Coronary artery (tissue), 2 donors: ENCODE measurements at regions not wholly inside any gene's neighbourhood (a gene's known extent, or its start where the extent isn't known, plus 50 kb on each side); places are given as distances from the start of the nearest gene placed in this dataset.

Experiments
- DNase-seq: peaks from one replicate; pipeline ENCODE4 v3.0.0-alpha.2; 2017; ENCODE audit warnings: low spot score
- H3K27ac ChIP-seq, 2 donors: fragments of 200-600 bp; sonication (generic); one replicate each; pipeline ENCODE4 v1.5.1; 2016 to 2019
- H3K4me3 ChIP-seq: fragments of 200-600 bp; sonication (generic); 2 replicates; pipeline ENCODE4 v1.5.1; 2016; ENCODE audit warnings: mild to moderate bottlenecking, moderate library complexity
- CTCF ChIP-seq: fragments of 200-600 bp; sonication (generic); IDR thresholded peaks from one replicate; pipeline ENCODE4 v1.5.1; 2019; ENCODE audit warnings: antibody characterized with exemption

GRCh38 chr3:99373088-99373845 is 265.1 kb upstream of the COL8A1 start:
- Histone ChIP-seq H3K27ac (no peak overlapping the region), H3K4me3 (no peak overlapping the region)
- no peak for TF ChIP-seq CTCF
- DNase-seq, result no peak

- Histone ChIP-seq H3K4me3 (no peak overlapping the region), H3K27ac (no peak overlapping the region)
- TF ChIP-seq CTCF, result no peak
- DNase-seq, result no peak
Measured at GRCh38 chr3:99366663-99367429, 271.5 kb upstream of the COL8A1 start.

- no peak for TF ChIP-seq CTCF
- DNase-seq, result no peak
- Histone ChIP-seq H3K4me3 (no peak overlapping the region), H3K27ac (no peak overlapping the region)
Measured at GRCh38 chr3:99365979-99366378, 272.4 kb upstream of the COL8A1 start.

GRCh38 chr3:99365396-99365795 is 273.0 kb upstream of the COL8A1 start:
- DNase-seq, result no peak
- H3K27ac ChIP-seq, result no peak overlapping the region
- H3K4me3 ChIP-seq, result no peak overlapping the region
- no peak for TF ChIP-seq CTCF

GRCh38 chr3:99357131-99357530 is 281.3 kb upstream of the COL8A1 start:
- no peak for TF ChIP-seq CTCF
- DNase-seq, result no peak
- Histone ChIP-seq H3K4me3 (no peak overlapping the region), H3K27ac (no peak overlapping the region)

GRCh38 chr3:99356696-99357095 is 281.7 kb upstream of the COL8A1 start:
- Histone ChIP-seq H3K4me3 (no peak overlapping the region), H3K27ac (no peak overlapping the region)
- DNase-seq, result no peak
- TF ChIP-seq CTCF, result no peak

- TF ChIP-seq CTCF, result no peak
Measured at GRCh38 chr3:99355465-99355864, 282.9 kb upstream of the COL8A1 start.

More at GRCh38 chr3:99355465-99355864, 282.9 kb upstream of the COL8A1 start:
- no peak overlapping the region for H3K27ac ChIP-seq
- no peak for DNase-seq
- H3K4me3 ChIP-seq, result no peak overlapping the region
